ENCODE measurements at regions not wholly inside any gene's neighbourhood (a gene's known extent, or its start where the extent isn't known, plus 50 kb on each side); places are given as distances from the start of the nearest gene placed in this dataset.

DNA sequence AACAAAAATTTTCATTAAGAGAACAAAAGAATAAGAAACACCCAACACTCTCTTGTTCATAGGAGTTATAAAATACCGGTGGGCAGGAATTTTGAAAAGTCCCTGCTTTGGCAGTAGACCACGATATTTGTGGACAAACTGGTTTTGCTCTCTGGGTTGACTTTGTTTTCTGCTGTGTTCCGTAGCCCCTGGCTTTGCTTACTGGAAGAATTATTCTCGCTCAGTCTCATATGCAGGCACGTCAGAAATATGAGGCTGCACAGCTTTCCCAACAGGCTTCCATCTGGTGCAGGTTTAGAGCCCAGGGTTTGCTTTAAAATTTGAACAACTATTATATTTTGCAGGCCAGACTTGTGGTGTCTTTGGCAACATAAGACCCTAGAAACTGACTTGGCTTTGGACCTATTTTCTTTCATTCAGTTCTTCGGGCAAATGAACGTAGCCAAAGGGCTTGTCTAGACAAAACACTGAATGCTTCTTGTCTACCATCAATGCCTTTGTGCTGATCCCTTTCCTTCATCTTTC, 2012.6 kb downstream of the PCDH9 start:
- TF ChIP-seq CTCF (IDR thresholded peaks at IDR 0.05) = no peak
- no peak for TF ChIP-seq POLR2A (IDR thresholded peaks at IDR 0.05)
